ENCODE measurements at regions not wholly inside any gene's neighbourhood (a gene's known extent, or its start where the extent isn't known, plus 50 kb on each side); places are given as distances from the start of the nearest gene placed in this dataset.

- in situ Hi-C loops (cut with HindIII; ENCODE audit: low pct_ligation_motif_present, low sequenced_read_pairs): no loop called here
- no peak overlapping the region for H3K27ac ChIP-seq
- no peak for TF ChIP-seq CTCF (IDR thresholded peaks at IDR 0.05; ENCODE audit: low read depth, low read length, missing control alignments)
- no peak for DNase-seq
- no peaks in the 10 kb centered on the region for H3K27me3 ChIP-seq (replicated peaks)
- no peak overlapping the region for H3K4me3 ChIP-seq (ENCODE audit: low read depth, low read length)
- no peaks in the 10 kb centered on the region for H3K36me3 ChIP-seq (replicated peaks)
These were observed 408.9 kb downstream of the ADRA2A start for GRCh38 chr10:111485767-111486166.

- H3K4me3 ChIP-seq (ENCODE audit: low read depth, low read length): no peak overlapping the region
These were observed 409.5 kb downstream of the ADRA2A start for GRCh38 chr10:111486346-111486745.

GRCh38 chr10:111488668-111489067 is 411.8 kb downstream of the ADRA2A start:
- no peaks in the 10 kb centered on the region for H3K36me3 ChIP-seq (replicated peaks)
- TF ChIP-seq CTCF (IDR thresholded peaks at IDR 0.05; ENCODE audit: low read depth, low read length, missing control alignments): no peak
- no peak for DNase-seq
- in situ Hi-C loops (cut with HindIII; ENCODE audit: low pct_ligation_motif_present, low sequenced_read_pairs): no loop called here
- no peak overlapping the region for H3K4me3 ChIP-seq (ENCODE audit: low read depth, low read length)
- H3K27ac ChIP-seq: no peak overlapping the region
- no peaks in the 10 kb centered on the region for H3K27me3 ChIP-seq (replicated peaks)

More at GRCh38 chr10:111486346-111486745, 409.5 kb downstream of the ADRA2A start:
- Histone ChIP-seq H3K36me3 (replicated peaks) (no peaks in the 10 kb centered on the region), H3K27ac (no peak overlapping the region), H3K27me3 (replicated peaks) (no peaks in the 10 kb centered on the region)
- in situ Hi-C loops (cut with HindIII; ENCODE audit: low pct_ligation_motif_present, low sequenced_read_pairs): no loop called here
- no peak for DNase-seq
- TF ChIP-seq CTCF (IDR thresholded peaks at IDR 0.05; ENCODE audit: low read depth, low read length, missing control alignments): no peak

GRCh38 chr10:111491154-111491553 is 414.3 kb downstream of the ADRA2A start:
- H3K4me3 ChIP-seq (ENCODE audit: low read depth, low read length): no peak overlapping the region
- H3K36me3 ChIP-seq (replicated peaks): no peaks in the 10 kb centered on the region
- no peak for TF ChIP-seq CTCF (IDR thresholded peaks at IDR 0.05; ENCODE audit: low read depth, low read length, missing control alignments)
- no peak overlapping the region for H3K27ac ChIP-seq
- no peaks in the 10 kb centered on the region for H3K27me3 ChIP-seq (replicated peaks)
- DNase-seq: no peak
- in situ Hi-C loops (cut with HindIII; ENCODE audit: low pct_ligation_motif_present, low sequenced_read_pairs): no loop called here

GRCh38 chr10:111493024-111493625 is 416.3 kb downstream of the ADRA2A start:
- no peak overlapping the region for H3K4me3 ChIP-seq (ENCODE audit: low read depth, low read length)
- in situ Hi-C loops (cut with HindIII; ENCODE audit: low pct_ligation_motif_present, low sequenced_read_pairs): no loop called here
- no peaks in the 10 kb centered on the region for H3K36me3 ChIP-seq (replicated peaks)
- no peak for TF ChIP-seq CTCF (IDR thresholded peaks at IDR 0.05; ENCODE audit: low read depth, low read length, missing control alignments)
- DNase-seq: no peak
- H3K27me3 ChIP-seq (replicated peaks): no peaks in the 10 kb centered on the region
- H3K27ac ChIP-seq: no peak overlapping the region

- DNase-seq: no peak
- H3K27me3 ChIP-seq (replicated peaks): no peaks in the 10 kb centered on the region
- in situ Hi-C loops (cut with HindIII; ENCODE audit: low pct_ligation_motif_present, low sequenced_read_pairs): no loop called here
- no peak overlapping the region for H3K27ac ChIP-seq
- H3K4me3 ChIP-seq (ENCODE audit: low read depth, low read length): no peak overlapping the region
- no peak for TF ChIP-seq CTCF (IDR thresholded peaks at IDR 0.05; ENCODE audit: low read depth, low read length, missing control alignments)
- no peaks in the 10 kb centered on the region for H3K36me3 ChIP-seq (replicated peaks)
These were observed 421.7 kb downstream of the ADRA2A start for GRCh38 chr10:111498560-111498959.
